ENCODE measurements at regions not wholly inside any gene's neighbourhood (a gene's known extent, or its start where the extent isn't known, plus 50 kb on each side); places are given as distances from the start of the nearest gene placed in this dataset.
"Not testable (repeated sequence)": the region's sequence is repeated elsewhere in the genome, so short reads cannot be mapped to it uniquely, and the experiment has no call there.

- not testable (repeated sequence) for DNase-seq (ENCODE audit: low spot score)
Measured at GRCh38 chr1:95297906-95298305, 63.9 kb downstream of the RWDD3 start.

GRCh38 chr1:95301091-95301490 is 67.1 kb downstream of the RWDD3 start:
- DNase-seq (ENCODE audit: low spot score), result no peak

- no peak for DNase-seq (ENCODE audit: low spot score)
Measured at GRCh38 chr1:95301614-95302013, 67.6 kb downstream of the RWDD3 start.

GRCh38 chr1:95304803-95305202 is 70.8 kb downstream of the RWDD3 start:
- DNase-seq (ENCODE audit: low spot score), result no peak

GRCh38 chr1:95308276-95309030 is 74.4 kb downstream of the RWDD3 start:
- no peak for DNase-seq (ENCODE audit: low spot score)

GRCh38 chr1:95309031-95309471 is 75.0 kb downstream of the RWDD3 start:
- no peak for DNase-seq (ENCODE audit: low spot score)

GRCh38 chr1:95311014-95311413 is 77.0 kb downstream of the RWDD3 start:
- DNase-seq (ENCODE audit: low spot score), result no peak

GRCh38 chr1:95311762-95312161 is 77.8 kb downstream of the RWDD3 start:
- DNase-seq (ENCODE audit: low spot score), result no peak

- no peak for DNase-seq (ENCODE audit: low spot score)
Measured at GRCh38 chr1:95312181-95312580, 78.2 kb downstream of the RWDD3 start.

- DNase-seq (ENCODE audit: low spot score), result no peak
Measured at GRCh38 chr1:95313527-95313926, 79.5 kb downstream of the RWDD3 start.

- no peak for DNase-seq (ENCODE audit: low spot score)
Measured at GRCh38 chr1:95321531-95321930, 87.5 kb downstream of the RWDD3 start.

- no peak for DNase-seq (ENCODE audit: low spot score)
Measured at GRCh38 chr1:95323123-95323522, 89.1 kb downstream of the RWDD3 start.

GRCh38 chr1:95325349-95325748 is 91.3 kb downstream of the RWDD3 start:
- DNase-seq (ENCODE audit: low spot score), result no peak

- no peak for DNase-seq (ENCODE audit: low spot score)
Measured at GRCh38 chr1:95326023-95326422, 92.0 kb downstream of the RWDD3 start.

GRCh38 chr1:95332754-95333153 is 98.7 kb downstream of the RWDD3 start:
- DNase-seq (ENCODE audit: low spot score), result no peak

- DNase-seq (ENCODE audit: low spot score), result no peak
Measured at GRCh38 chr1:95339377-95339776, 105.4 kb downstream of the RWDD3 start.

GRCh38 chr1:95340061-95340460 is 106.1 kb downstream of the RWDD3 start:
- DNase-seq (ENCODE audit: low spot score), result no peak

- no peak for DNase-seq (ENCODE audit: low spot score)
Measured at GRCh38 chr1:95352767-95353166, 118.8 kb downstream of the RWDD3 start.

GRCh38 chr1:95353194-95353593 is 119.2 kb downstream of the RWDD3 start:
- DNase-seq (ENCODE audit: low spot score), result no peak

GRCh38 chr1:95364546-95364945 is 130.5 kb downstream of the RWDD3 start:
- no peak for DNase-seq (ENCODE audit: low spot score)

- no peak for DNase-seq (ENCODE audit: low spot score)
Measured at GRCh38 chr1:95366498-95366897, 132.5 kb downstream of the RWDD3 start.

GRCh38 chr1:95368178-95368577 is 134.2 kb downstream of the RWDD3 start:
- DNase-seq (ENCODE audit: low spot score), result no peak

GRCh38 chr1:95369985-95370690 is 136.1 kb downstream of the RWDD3 start:
- DNase-seq (ENCODE audit: low spot score), result no peak

Data from ecto neural progenitor cell (in vitro differentiated cells).